Left lung (tissue), 4 donors: ENCODE measurements at regions not wholly inside any gene's neighbourhood (a gene's known extent, or its start where the extent isn't known, plus 50 kb on each side); places are given as distances from the start of the nearest gene placed in this dataset.

Experiments used
- ATAC-seq: fragments of 200-7000 bp; cut with Tn5 transposase; one replicate; pipeline ENCODE4 v1.9.1; 2020; ENCODE audit warnings: moderate library complexity
- DNase-seq, 4 donors: peaks; one replicate each; pipeline ENCODE4 v3.0.0-alpha.2; 2013 to 2020
- H3K27ac ChIP-seq, 2 donors: fragments of 200-600 bp; sonication (generic) in 1 of 2; one replicate each; pipeline versions ENCODE4 v1.5.0 to v1.8.0; 2020 to 2021
- H3K27me3 ChIP-seq, 2 donors: fragments of 200-600 bp; sonication (generic) in 1 of 2; one replicate each; pipeline versions ENCODE4 v1.5.0 to v1.8.0; 2020 to 2021
- H3K36me3 ChIP-seq, 2 donors: fragments of 200-600 bp; sonication (generic) in 1 of 2; one replicate each; pipeline versions ENCODE4 v1.5.0 to v1.8.0; 2020 to 2021
- H3K4me1 ChIP-seq, 2 donors: fragments of 200-600 bp; one replicate each; pipeline ENCODE4 v1.8.0; 2021
- H3K4me3 ChIP-seq, 2 donors: fragments of 200-600 bp; sonication (generic) in 1 of 2; one replicate each; pipeline versions ENCODE4 v1.5.0 to v1.8.0; 2020 to 2021; ENCODE audit warnings: mild to moderate bottlenecking in 1 of 2
- H3K9me3 ChIP-seq, 2 donors: fragments of 200-600 bp; sonication (generic) in 1 of 2; one replicate each; pipeline versions ENCODE4 v1.5.0 to v1.8.0; 2020 to 2021
- intact Hi-C, 2 donors: fragments of 100-400 bp; cut with DNase I; formaldehyde crosslinking; loops; one replicate each; pipeline versions ENCODE4 v1.11.2 to v1.14.2; 2022
- TF ChIP-seq, protein P1 (sequence below), 2 donors: fragments of 200-600 bp; sonication (generic) in 1 of 2; IDR thresholded peaks; one replicate each; pipeline versions ENCODE4 v1.5.0 to v1.8.0; 2021; ENCODE audit warnings: antibody characterized with exemption in 2 of 2
- donor health status: DM: no; HTN: yes; CAD: no.
- donor health status: DM: no; HTN: no; CAD: no.

DNA sequence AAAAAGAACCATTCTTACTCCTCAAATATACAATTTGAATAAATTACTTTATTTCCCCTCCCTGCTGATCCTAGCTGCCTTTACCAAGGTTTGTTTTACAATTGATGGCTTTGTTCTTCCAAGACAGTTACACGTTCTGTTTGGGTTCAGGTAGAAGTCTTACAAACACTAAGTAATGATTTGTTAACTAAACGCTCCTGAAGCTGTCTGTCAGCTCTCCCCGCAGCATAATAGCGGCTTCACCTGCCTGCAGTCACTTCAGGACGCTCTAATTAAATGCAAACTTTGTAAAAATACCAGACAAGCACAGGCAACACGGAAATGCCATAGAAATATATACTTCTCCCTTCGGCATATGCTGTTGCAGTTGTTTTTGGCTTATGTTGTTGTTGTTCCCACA is 176.4 kb upstream of the MDFIC2 start:
- intact Hi-C loops = no loop called here
- no peak overlapping the region for H3K27ac ChIP-seq
- TF ChIP-seq, protein P1, sequence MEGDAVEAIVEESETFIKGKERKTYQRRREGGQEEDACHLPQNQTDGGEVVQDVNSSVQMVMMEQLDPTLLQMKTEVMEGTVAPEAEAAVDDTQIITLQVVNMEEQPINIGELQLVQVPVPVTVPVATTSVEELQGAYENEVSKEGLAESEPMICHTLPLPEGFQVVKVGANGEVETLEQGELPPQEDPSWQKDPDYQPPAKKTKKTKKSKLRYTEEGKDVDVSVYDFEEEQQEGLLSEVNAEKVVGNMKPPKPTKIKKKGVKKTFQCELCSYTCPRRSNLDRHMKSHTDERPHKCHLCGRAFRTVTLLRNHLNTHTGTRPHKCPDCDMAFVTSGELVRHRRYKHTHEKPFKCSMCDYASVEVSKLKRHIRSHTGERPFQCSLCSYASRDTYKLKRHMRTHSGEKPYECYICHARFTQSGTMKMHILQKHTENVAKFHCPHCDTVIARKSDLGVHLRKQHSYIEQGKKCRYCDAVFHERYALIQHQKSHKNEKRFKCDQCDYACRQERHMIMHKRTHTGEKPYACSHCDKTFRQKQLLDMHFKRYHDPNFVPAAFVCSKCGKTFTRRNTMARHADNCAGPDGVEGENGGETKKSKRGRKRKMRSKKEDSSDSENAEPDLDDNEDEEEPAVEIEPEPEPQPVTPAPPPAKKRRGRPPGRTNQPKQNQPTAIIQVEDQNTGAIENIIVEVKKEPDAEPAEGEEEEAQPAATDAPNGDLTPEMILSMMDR (IDR thresholded peaks at IDR 0.05) = no peak
- H3K9me3 ChIP-seq = no peaks in the 10 kb centered on the region
- H3K4me1 ChIP-seq = no peaks in the 10 kb centered on the region
- H3K36me3 ChIP-seq = no peaks in the 10 kb centered on the region
- no peak for DNase-seq
- ATAC-seq = no peak
- peaks cover 17 to 25% of the 10 kb centered on the region in 2 donors for H3K27me3 ChIP-seq
- no peak overlapping the region for H3K4me3 ChIP-seq

DNA sequence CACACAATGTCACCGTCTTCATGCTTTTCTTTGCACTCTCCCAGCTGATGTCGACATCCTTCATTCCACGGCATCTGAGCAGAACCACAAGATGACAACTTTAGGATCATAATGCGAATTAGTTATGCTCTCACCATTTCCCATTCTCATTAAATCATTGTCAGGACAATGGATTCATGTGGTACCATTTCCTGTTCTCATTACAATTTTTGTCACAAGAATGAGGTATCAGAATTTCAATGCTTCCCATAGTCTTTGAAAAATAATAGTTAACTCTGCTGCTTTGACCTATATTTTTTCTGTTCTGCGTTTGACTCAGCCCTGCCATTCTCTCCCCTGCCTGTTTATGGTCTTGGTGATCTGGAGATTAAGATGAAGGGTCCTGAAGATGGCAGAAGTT is 175.7 kb upstream of the MDFIC2 start:
- Histone ChIP-seq H3K9me3 (no peaks in the 10 kb centered on the region), H3K27ac (no peak overlapping the region), H3K27me3 (peaks cover 17 to 25% of the 10 kb centered on the region in 2 donors), H3K4me1 (no peaks in the 10 kb centered on the region), H3K36me3 (no peaks in the 10 kb centered on the region), H3K4me3 (no peak overlapping the region)
- intact Hi-C loops = no loop called here
- ATAC-seq (no peak), DNase-seq (no peak)
- TF ChIP-seq, protein P1 (IDR thresholded peaks at IDR 0.05) = no peak

DNA sequence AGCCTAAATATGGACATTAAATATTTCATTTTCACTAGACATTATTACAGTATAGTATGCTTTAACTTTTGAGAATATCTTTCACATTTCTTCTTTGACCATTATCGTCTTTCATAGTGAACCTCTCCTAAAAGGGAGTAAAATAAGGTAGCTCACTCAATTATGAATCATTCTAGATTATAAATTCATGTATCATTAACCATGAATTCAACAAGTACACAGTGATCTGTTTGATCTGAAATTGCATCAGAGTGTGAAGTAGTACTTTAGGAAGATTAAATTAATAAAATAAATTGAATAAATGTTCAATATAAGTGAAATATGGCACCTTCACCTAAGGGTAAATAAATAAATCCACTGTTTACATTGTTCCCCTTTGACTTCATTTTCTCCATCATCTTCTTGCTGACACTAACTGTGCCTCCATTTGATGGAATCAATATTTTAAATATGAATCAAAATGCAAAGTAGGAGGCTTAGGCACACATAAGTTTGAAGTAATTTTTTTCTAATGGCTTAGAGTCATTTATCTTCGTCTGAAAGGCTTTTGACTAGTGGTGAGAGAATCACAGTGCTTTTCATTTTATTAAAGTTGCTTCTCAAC is 174.1 kb upstream of the MDFIC2 start:
- TF ChIP-seq, protein P1 (IDR thresholded peaks at IDR 0.05) = no peak
- H3K4me3 ChIP-seq = no peak overlapping the region
- H3K4me1 ChIP-seq = no peaks in the 10 kb centered on the region
- H3K9me3 ChIP-seq = no peaks in the 10 kb centered on the region
- DNase-seq (no peak), ATAC-seq (no peak)
- intact Hi-C loops = no loop called here
- H3K27me3 ChIP-seq = peaks cover 10 to 25% of the 10 kb centered on the region in 2 donors
- no peak overlapping the region for H3K27ac ChIP-seq
- H3K36me3 ChIP-seq = no peaks in the 10 kb centered on the region

DNA sequence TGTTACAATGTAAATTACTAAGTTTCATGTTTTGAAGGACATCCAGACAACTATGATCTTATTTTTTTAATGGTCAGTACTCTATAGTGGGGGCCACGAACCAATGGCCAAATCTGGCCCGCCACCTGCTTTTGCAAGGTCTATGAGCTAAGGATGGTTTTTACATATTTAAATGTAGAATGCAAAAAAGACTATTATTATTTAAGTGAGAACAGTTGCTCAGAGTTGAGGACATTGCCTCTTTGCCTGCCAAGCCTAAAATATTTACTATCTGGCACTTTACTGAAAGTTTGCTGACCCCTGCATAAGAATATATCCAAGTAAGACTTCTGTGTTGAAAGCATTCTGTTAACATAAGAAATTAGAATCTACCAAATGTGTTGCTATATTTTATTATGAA is 163.7 kb upstream of the MDFIC2 start:
- peaks cover 0 to 4% of the 10 kb centered on the region in 2 donors for H3K4me1 ChIP-seq
- no peak overlapping the region for H3K27ac ChIP-seq
- no peaks in the 10 kb centered on the region for H3K36me3 ChIP-seq
- H3K9me3 ChIP-seq = peaks cover 0 to 5% of the 10 kb centered on the region in 2 donors
- intact Hi-C loops = no loop called here
- no peak for ATAC-seq
- no peaks in the 10 kb centered on the region for H3K27me3 ChIP-seq
- TF ChIP-seq, protein P1 (IDR thresholded peaks at IDR 0.05) = no peak
- DNase-seq = no peak
- H3K4me3 ChIP-seq = no peak overlapping the region

DNA sequence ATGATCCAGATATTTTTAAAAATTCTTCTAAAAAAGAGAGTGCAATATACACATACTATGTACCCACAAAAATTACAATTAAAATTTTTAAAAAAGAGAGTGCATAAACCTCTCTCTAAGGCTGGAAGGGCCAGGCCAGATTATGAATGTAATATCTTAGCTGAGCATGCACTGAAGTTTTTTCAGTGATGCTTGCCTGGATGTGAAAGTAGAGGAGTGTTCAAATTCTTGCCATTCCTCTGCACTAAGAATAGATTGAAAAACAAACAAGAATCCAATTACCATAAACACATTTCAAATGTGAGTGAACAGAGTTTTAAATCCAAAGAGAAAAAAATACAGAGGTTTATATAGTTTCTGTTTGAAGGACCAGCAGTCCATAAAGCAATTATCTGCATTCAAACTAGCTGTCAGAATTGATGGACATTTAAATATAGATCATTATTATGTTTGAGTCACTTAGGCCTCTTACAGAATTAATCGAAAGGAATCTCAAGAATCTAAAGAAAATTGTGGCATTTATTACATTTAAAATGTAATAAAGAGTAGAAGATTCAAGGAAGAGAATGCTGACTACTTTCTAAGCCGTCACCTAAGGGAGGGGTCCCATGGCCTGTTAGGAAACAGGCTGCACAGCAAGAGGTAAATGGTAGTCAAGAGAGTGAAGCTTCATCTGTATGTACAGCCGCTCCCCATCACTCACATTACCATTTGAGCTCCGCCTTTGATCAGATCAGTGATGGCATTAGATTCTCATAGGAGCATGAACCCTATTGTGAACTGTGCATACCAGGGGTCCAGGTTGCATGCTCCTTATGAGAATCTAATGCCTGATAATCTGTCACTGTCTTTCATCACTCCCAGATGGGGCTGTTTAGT is 159.3 kb upstream of the MDFIC2 start:
- no peaks in the 10 kb centered on the region for H3K36me3 ChIP-seq
- no peaks in the 10 kb centered on the region for H3K9me3 ChIP-seq
- intact Hi-C loops = no loop called here
- H3K27me3 ChIP-seq = no peaks in the 10 kb centered on the region
- H3K4me1 ChIP-seq = peaks cover 0 to 4% of the 10 kb centered on the region in 2 donors
- TF ChIP-seq, protein P1 (IDR thresholded peaks at IDR 0.05) = no peak
- no peak for DNase-seq
- ATAC-seq = peak; percentile 38
- H3K4me3 ChIP-seq = no peak overlapping the region
- H3K27ac ChIP-seq = no peak overlapping the region
